Coronary artery (tissue), 2 donors: ENCODE measurements at regions not wholly inside any gene's neighbourhood (a gene's known extent, or its start where the extent isn't known, plus 50 kb on each side); places are given as distances from the start of the nearest gene placed in this dataset.

Experiments used
- DNase-seq: peaks from one replicate; pipeline ENCODE4 v3.0.0-alpha.2; 2017; ENCODE audit warnings: low spot score
- H3K27ac ChIP-seq, 2 donors: fragments of 200-600 bp; sonication (generic); one replicate each; pipeline ENCODE4 v1.5.1; 2016 to 2019
- H3K4me3 ChIP-seq: fragments of 200-600 bp; sonication (generic); 2 replicates; pipeline ENCODE4 v1.5.1; 2016; ENCODE audit warnings: mild to moderate bottlenecking, moderate library complexity
- TF ChIP-seq, protein P1 (sequence below): fragments of 200-600 bp; sonication (generic); IDR thresholded peaks from one replicate; pipeline ENCODE4 v1.5.1; 2019; ENCODE audit warnings: antibody characterized with exemption

DNA sequence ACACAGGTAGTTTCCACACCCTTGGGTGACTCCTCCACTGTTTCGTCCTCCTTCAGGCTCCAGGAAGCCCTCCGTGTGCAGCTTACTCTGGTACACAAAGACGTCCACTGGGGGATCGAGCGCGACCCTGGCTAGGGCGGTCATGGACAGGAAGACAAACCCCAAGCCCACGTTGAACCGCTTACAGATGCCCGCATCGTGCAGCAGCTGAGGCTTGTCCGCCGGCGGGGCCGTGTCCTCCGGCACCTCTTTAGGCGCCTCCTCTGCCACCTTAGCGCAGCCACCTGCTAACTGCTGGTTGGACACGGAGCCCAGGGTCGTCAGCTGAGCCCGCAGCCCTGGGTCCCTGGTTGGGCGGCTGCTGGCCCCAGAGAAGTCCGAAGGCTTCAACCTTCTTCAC is 309.0 kb upstream of the BTBD3 start:
- no peak for DNase-seq
- no peak overlapping the region for H3K4me3 ChIP-seq
- TF ChIP-seq, protein P1, sequence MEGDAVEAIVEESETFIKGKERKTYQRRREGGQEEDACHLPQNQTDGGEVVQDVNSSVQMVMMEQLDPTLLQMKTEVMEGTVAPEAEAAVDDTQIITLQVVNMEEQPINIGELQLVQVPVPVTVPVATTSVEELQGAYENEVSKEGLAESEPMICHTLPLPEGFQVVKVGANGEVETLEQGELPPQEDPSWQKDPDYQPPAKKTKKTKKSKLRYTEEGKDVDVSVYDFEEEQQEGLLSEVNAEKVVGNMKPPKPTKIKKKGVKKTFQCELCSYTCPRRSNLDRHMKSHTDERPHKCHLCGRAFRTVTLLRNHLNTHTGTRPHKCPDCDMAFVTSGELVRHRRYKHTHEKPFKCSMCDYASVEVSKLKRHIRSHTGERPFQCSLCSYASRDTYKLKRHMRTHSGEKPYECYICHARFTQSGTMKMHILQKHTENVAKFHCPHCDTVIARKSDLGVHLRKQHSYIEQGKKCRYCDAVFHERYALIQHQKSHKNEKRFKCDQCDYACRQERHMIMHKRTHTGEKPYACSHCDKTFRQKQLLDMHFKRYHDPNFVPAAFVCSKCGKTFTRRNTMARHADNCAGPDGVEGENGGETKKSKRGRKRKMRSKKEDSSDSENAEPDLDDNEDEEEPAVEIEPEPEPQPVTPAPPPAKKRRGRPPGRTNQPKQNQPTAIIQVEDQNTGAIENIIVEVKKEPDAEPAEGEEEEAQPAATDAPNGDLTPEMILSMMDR: no peak

DNA sequence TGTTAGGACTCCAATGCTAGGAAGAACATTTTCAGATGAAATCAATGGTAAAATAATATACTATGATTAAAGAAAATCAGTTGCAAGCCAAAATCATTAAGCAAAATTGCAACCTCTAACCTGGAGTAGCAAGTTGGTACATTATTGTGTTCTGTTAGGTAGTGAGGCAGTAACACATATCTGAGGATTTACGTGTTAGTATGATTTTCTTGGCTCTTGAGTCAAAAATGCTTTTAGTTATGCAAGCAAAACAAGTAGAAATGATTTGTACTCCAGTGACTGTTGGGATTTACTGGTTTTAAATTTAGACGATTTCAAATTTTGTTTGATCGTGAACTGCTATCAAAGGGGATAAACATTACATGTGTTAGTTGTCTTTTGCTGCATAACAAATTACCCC is 293.0 kb upstream of the BTBD3 start:
- H3K4me3 ChIP-seq: no peak overlapping the region
- DNase-seq: no peak
- no peak overlapping the region for H3K27ac ChIP-seq
- TF ChIP-seq, protein P1: no peak

More for the DNA sequence above, 309.0 kb upstream of the BTBD3 start:
- no peak overlapping the region for H3K27ac ChIP-seq

DNA sequence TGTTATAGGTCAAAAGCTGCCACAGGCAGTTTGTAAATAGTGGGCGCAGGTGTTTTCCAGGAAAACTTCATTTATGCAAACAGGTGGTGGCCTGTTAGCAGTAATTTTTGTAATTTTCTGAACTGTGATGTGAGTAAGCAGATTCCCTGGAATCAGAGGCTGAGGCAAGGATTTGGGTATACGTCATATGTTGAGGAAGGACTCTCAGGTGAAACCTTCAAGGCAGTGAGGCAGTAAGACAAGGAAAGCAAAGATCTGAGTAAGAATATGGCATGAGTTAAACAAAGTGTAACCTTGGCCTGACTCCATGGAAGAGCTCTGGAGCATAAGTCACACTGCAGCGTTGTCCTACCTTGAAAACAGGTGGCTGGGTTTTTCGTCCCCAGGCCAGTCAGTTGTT is 291.1 kb upstream of the BTBD3 start:
- DNase-seq: no peak
- Histone ChIP-seq H3K27ac (no peak overlapping the region), H3K4me3 (no peak overlapping the region)
- TF ChIP-seq, protein P1: no peak

DNA sequence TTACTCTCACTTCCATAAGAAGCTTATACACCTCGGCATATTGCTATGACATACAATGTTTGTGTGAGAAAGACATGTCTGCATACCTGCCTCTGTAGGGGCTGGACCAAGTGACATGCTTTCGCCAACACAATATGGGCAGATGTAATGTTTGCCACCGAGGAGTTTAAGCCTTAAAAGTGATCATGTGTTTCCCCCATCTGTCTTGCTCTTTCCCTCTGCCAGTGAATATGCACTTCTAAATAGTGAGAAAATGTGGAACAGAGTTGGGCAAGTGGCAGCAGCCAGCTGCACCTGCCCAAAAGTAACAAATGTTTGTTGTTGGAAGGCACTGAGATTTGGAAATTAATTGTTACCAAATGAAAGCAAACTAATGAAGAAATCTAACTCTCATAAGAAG is 274.8 kb upstream of the BTBD3 start:
- no peak overlapping the region for H3K27ac ChIP-seq
- TF ChIP-seq, protein P1: no peak
- DNase-seq: no peak
- H3K4me3 ChIP-seq: no peak overlapping the region

DNA sequence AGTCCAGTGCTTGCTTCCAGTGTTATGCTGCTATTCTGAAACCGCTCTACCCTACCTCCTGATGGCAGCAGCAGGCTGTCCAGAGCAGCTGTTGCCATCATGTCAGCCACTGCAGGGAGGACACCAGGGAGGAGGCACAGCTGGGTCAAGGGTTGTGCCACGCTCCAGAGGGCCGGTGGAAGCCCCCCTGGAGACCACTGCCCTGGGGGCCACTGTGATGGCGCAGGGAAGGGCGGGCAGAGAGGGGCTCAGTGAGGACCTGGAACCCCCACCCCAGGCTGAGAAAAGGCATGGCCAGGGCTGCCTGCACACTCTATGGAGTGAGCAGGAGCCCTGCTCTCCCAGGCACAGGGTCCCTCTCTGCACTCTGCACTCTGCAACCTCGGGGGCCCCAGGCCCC is 271.3 kb upstream of the BTBD3 start:
- H3K27ac ChIP-seq: no peak overlapping the region
- no peak overlapping the region for H3K4me3 ChIP-seq
- TF ChIP-seq, protein P1: no peak
- no peak for DNase-seq

DNA sequence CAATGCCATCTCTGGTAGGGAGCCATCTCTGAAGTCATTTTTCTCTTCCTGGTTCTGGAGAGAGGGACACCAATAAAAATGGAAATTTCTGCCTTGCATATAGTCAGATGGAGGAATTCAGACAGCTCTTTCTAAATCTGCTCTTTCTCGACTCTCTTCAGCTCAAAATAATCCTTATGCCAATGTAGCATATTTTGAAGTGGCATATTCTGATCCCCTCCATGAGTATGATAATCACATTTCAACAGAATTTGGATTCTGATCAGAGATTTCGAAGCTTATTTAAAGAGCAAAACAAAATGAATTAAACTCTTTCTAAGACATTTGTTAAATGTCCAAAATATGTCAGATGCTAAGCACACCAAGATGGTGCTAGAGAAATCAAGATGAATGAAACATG is 267.1 kb upstream of the BTBD3 start:
- Histone ChIP-seq H3K4me3 (no peak overlapping the region), H3K27ac (no peak overlapping the region)
- DNase-seq: no peak
- TF ChIP-seq, protein P1: no peak

DNA sequence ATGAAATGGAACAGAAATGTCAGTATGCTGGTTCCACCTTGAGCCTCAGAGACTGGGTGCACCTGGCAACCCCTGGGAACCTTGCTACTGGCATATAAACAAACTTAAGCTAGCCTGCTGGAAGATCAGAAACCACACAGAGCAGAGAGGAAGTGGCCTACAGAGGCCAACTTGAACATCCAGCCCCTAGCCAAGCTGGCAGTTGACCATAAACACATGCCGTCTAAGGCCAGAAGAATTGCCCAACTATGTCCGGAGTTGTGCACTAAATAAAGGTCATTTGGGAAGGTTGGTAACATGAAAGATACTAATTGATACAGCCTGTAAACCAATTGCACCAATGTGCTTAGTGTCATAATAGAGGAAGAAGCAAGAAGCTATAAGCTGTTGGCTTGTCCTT is 266.6 kb upstream of the BTBD3 start:
- DNase-seq: no peak

More for the DNA sequence above, 266.6 kb upstream of the BTBD3 start:
- TF ChIP-seq, protein P1: no peak
- no peak overlapping the region for H3K4me3 ChIP-seq
- H3K27ac ChIP-seq: no peak overlapping the region
